IPS DF 6.9 (cell line): ENCODE measurements at regions not wholly inside any gene's neighbourhood (a gene's known extent, or its start where the extent isn't known, plus 50 kb on each side); places are given as distances from the start of the nearest gene placed in this dataset.

Experiments used
- DNase-seq: peaks from one replicate; pipeline ENCODE4 v3.0.0-alpha.2; 2013; ENCODE audit warnings: low read depth, low spot score
- H3K27ac ChIP-seq: one replicate; pipeline ENCODE4 v1.5.1; 2013; ENCODE audit warnings: low read length, control low read depth
- H3K27me3 ChIP-seq: 2 replicates; pipeline ENCODE4 v1.6.1; 2013; ENCODE audit warnings: mild to moderate bottlenecking, low read length; ENCODE audit not compliant: control insufficient read depth, insufficient read depth
- H3K36me3 ChIP-seq: 2 replicates; pipeline ENCODE4 v1.6.1; 2013; ENCODE audit warnings: low read length; ENCODE audit not compliant: control insufficient read depth, insufficient read depth
- H3K4me1 ChIP-seq: 2 replicates; pipeline ENCODE4 v1.6.1; 2013; ENCODE audit warnings: low read length; ENCODE audit not compliant: control insufficient read depth, insufficient read depth
- H3K4me3 ChIP-seq: 2 replicates; pipeline ENCODE4 v1.5.1; 2013; ENCODE audit warnings: mild to moderate bottlenecking, low read length
- H3K9me3 ChIP-seq: 2 replicates; pipeline ENCODE4 v1.6.1; 2013; ENCODE audit warnings: low read length, inconsistent platforms; ENCODE audit not compliant: control insufficient read depth, insufficient read depth
- WGBS: extraction: QIAGEN DNeasy Blood & Tissue Kit; methylation state at CpG from one replicate; pipeline ENCODE4 v1.1.7; 2013; ENCODE audit warnings: mixed read lengths, missing lambda C conversion rate; ENCODE audit not compliant: insufficient read length, insufficient coverage; 5-methylcytosine and 5-hydroxymethylcytosine counted together

GRCh38 chr5:133819977-133820471 lies 148.4 kb downstream of the C5orf15 start:
- Histone ChIP-seq H3K27ac (no peak overlapping the region), H3K4me1 (no peaks in the 10 kb centered on the region), H3K36me3 (no peaks in the 10 kb centered on the region), H3K9me3 (no peaks in the 10 kb centered on the region), H3K4me3 (no peak overlapping the region), H3K27me3 (no peaks in the 10 kb centered on the region)
- DNase-seq = no peak
- no CpG with 5 or more reads among the region's 11 CpGs for WGBS

- no CpG with 5 or more reads among the region's 12 CpGs for WGBS
- Histone ChIP-seq H3K9me3 (no peaks in the 10 kb centered on the region), H3K4me1 (no peaks in the 10 kb centered on the region)
These were observed 149.4 kb downstream of the C5orf15 start for GRCh38 chr5:133818869-133819600.

GRCh38 chr5:133818031-133818431 lies 150.4 kb downstream of the C5orf15 start:
- Histone ChIP-seq H3K36me3 (no peaks in the 10 kb centered on the region), H3K27me3 (no peaks in the 10 kb centered on the region), H3K9me3 (no peaks in the 10 kb centered on the region), H3K4me3 (no peak overlapping the region), H3K4me1 (no peaks in the 10 kb centered on the region), H3K27ac (no peak overlapping the region)
- WGBS = no CpG with 5 or more reads among the region's 5 CpGs
- no peak for DNase-seq

More at GRCh38 chr5:133818869-133819600, 149.4 kb downstream of the C5orf15 start:
- Histone ChIP-seq H3K36me3 (no peaks in the 10 kb centered on the region), H3K27me3 (no peaks in the 10 kb centered on the region), H3K27ac (no peak overlapping the region), H3K4me3 (no peak overlapping the region)
- no peak for DNase-seq

- no peaks in the 10 kb centered on the region for H3K9me3 ChIP-seq
- no peak overlapping the region for H3K4me3 ChIP-seq
- no peak overlapping the region for H3K27ac ChIP-seq
- H3K36me3 ChIP-seq = no peaks in the 10 kb centered on the region
- no peak for DNase-seq
- H3K4me1 ChIP-seq = no peaks in the 10 kb centered on the region
- no peaks in the 10 kb centered on the region for H3K27me3 ChIP-seq
- no CpG with 5 or more reads among the region's 2 CpGs for WGBS
These were observed 151.0 kb downstream of the C5orf15 start for GRCh38 chr5:133817456-133817855.

- DNase-seq = no peak
- Histone ChIP-seq H3K9me3 (no peaks in the 10 kb centered on the region), H3K4me3 (no peak overlapping the region), H3K27ac (no peak overlapping the region), H3K27me3 (no peaks in the 10 kb centered on the region), H3K4me1 (no peaks in the 10 kb centered on the region), H3K36me3 (no peaks in the 10 kb centered on the region)
- WGBS = no CpG with 5 or more reads among the region's 5 CpGs
These were observed 151.6 kb downstream of the C5orf15 start for GRCh38 chr5:133816791-133817190.

- H3K4me1 ChIP-seq = no peaks in the 10 kb centered on the region
- H3K36me3 ChIP-seq = no peaks in the 10 kb centered on the region
- H3K27me3 ChIP-seq = no peaks in the 10 kb centered on the region
- WGBS = no CpG with 5 or more reads among the region's 8 CpGs
- no peaks in the 10 kb centered on the region for H3K9me3 ChIP-seq
- no peak overlapping the region for H3K4me3 ChIP-seq
- DNase-seq = no peak
- no peak overlapping the region for H3K27ac ChIP-seq
These were observed 154.3 kb downstream of the C5orf15 start for GRCh38 chr5:133814152-133814551.

- no peak for DNase-seq
- H3K27me3 ChIP-seq = no peaks in the 10 kb centered on the region
- H3K36me3 ChIP-seq = no peaks in the 10 kb centered on the region
- WGBS = no CpG with 5 or more reads among the region's 3 CpGs
- no peaks in the 10 kb centered on the region for H3K9me3 ChIP-seq
- no peak overlapping the region for H3K27ac ChIP-seq
- H3K4me1 ChIP-seq = no peaks in the 10 kb centered on the region
- H3K4me3 ChIP-seq = no peak overlapping the region
These were observed 157.3 kb downstream of the C5orf15 start for GRCh38 chr5:133811168-133811567.

- H3K4me1 ChIP-seq = no peaks in the 10 kb centered on the region
- no peak overlapping the region for H3K27ac ChIP-seq
- WGBS = no CpG with 5 or more reads among the region's 2 CpGs
- DNase-seq = no peak
- no peaks in the 10 kb centered on the region for H3K27me3 ChIP-seq
- H3K36me3 ChIP-seq = no peaks in the 10 kb centered on the region
- H3K4me3 ChIP-seq = no peak overlapping the region
- H3K9me3 ChIP-seq = no peaks in the 10 kb centered on the region
These were observed 158.6 kb downstream of the C5orf15 start for GRCh38 chr5:133809801-133810200.

- Histone ChIP-seq H3K36me3 (no peaks in the 10 kb centered on the region), H3K27me3 (no peaks in the 10 kb centered on the region), H3K27ac (no peak overlapping the region), H3K9me3 (no peaks in the 10 kb centered on the region), H3K4me1 (no peaks in the 10 kb centered on the region), H3K4me3 (no peak overlapping the region)
- DNase-seq = no peak
- no CpG with 5 or more reads among the region's 4 CpGs for WGBS
These were observed 161.1 kb downstream of the C5orf15 start for GRCh38 chr5:133807348-133807747.

GRCh38 chr5:133806847-133807246 lies 161.6 kb downstream of the C5orf15 start:
- no peak overlapping the region for H3K27ac ChIP-seq
- WGBS = no CpG with 5 or more reads among the region's 3 CpGs
- H3K36me3 ChIP-seq = no peaks in the 10 kb centered on the region
- H3K4me3 ChIP-seq = no peak overlapping the region
- no peaks in the 10 kb centered on the region for H3K9me3 ChIP-seq
- no peak for DNase-seq
- no peaks in the 10 kb centered on the region for H3K4me1 ChIP-seq
- H3K27me3 ChIP-seq = no peaks in the 10 kb centered on the region
